NCI-H2171 treated with DMSO at 0.1 percent for 48 hours (cell line): ENCODE measurements at regions not wholly inside any gene's neighbourhood (a gene's known extent, or its start where the extent isn't known, plus 50 kb on each side); places are given as distances from the start of the nearest gene placed in this dataset.
"Not testable (repeated sequence)": the region's sequence is repeated elsewhere in the genome, so short reads cannot be mapped to it uniquely, and the experiment has no call there.

Experiments
- DNase-seq: peaks from one replicate; lab custom pipeline; 2025; lab: John Stamatoyannopoulos, UW

GRCh38 chr13:78540058-78540457 is 63.3 kb downstream of the POU4F1 start:
- no peak for DNase-seq

- DNase-seq, result peak; percentile 8
Measured at GRCh38 chr13:78526044-78526443, 77.3 kb downstream of the POU4F1 start.

- DNase-seq, result no peak
Measured at GRCh38 chr13:78524936-78525335, 78.4 kb downstream of the POU4F1 start.

GRCh38 chr13:78521091-78521490 is 82.3 kb downstream of the POU4F1 start:
- DNase-seq, result no peak

GRCh38 chr13:78520425-78520824 is 82.9 kb downstream of the POU4F1 start:
- DNase-seq, result peak; percentile 1

- DNase-seq, result not testable (repeated sequence)
Measured at GRCh38 chr13:78518482-78518881, 84.9 kb downstream of the POU4F1 start.

GRCh38 chr13:78499802-78500201 is 103.5 kb downstream of the POU4F1 start:
- DNase-seq, result no peak

- no peak for DNase-seq
Measured at GRCh38 chr13:78497702-78498355, 105.5 kb downstream of the POU4F1 start.

GRCh38 chr13:78491978-78492377 is 111.4 kb downstream of the POU4F1 start:
- DNase-seq, result no peak

GRCh38 chr13:78490225-78490624 is 113.1 kb downstream of the POU4F1 start:
- not testable (repeated sequence) for DNase-seq

- no peak for DNase-seq
Measured at GRCh38 chr13:78487707-78488106, 115.6 kb downstream of the POU4F1 start.

- DNase-seq, result no peak
Measured at GRCh38 chr13:78485803-78486202, 117.5 kb downstream of the POU4F1 start.

GRCh38 chr13:78478183-78478582 is 125.2 kb downstream of the POU4F1 start:
- no peak for DNase-seq

GRCh38 chr13:78476910-78477309 is 126.4 kb downstream of the POU4F1 start:
- DNase-seq, result no peak

- DNase-seq, result no peak
Measured at GRCh38 chr13:78468621-78469020, 134.7 kb downstream of the POU4F1 start.

- no peak for DNase-seq
Measured at GRCh38 chr13:78465250-78465649, 138.1 kb downstream of the POU4F1 start.

GRCh38 chr13:78460176-78460575 is 143.2 kb downstream of the POU4F1 start:
- no peak for DNase-seq

GRCh38 chr13:78443839-78444238 is 159.5 kb downstream of the POU4F1 start:
- DNase-seq, result no peak

- no peak for DNase-seq
Measured at GRCh38 chr13:78437781-78438180, 165.6 kb downstream of the POU4F1 start.

- DNase-seq, result no peak
Measured at GRCh38 chr13:78436311-78436710, 167.0 kb downstream of the POU4F1 start.

GRCh38 chr13:78431328-78431727 is 172.0 kb downstream of the POU4F1 start:
- no peak for DNase-seq

- no peak for DNase-seq
Measured at GRCh38 chr13:78430811-78431210, 172.5 kb downstream of the POU4F1 start.

- no peak for DNase-seq
Measured at GRCh38 chr13:78430166-78430791, 173.1 kb downstream of the POU4F1 start.

- DNase-seq, result no peak
Measured at GRCh38 chr13:78428646-78429045, 174.7 kb downstream of the POU4F1 start.
